Smooth muscle cell (in vitro differentiated cells): ENCODE measurements at regions not wholly inside any gene's neighbourhood (a gene's known extent, or its start where the extent isn't known, plus 50 kb on each side); places are given as distances from the start of the nearest gene placed in this dataset.

Experiments used
- DNase-seq: peaks from one replicate; lab custom pipeline; 2025; ENCODE audit not compliant: unreplicated experiment; lab: John Stamatoyannopoulos, UW
- H2AFZ ChIP-seq: fragments of 200-600 bp; sonication (generic); 2 replicates; pipeline ENCODE4 v1.6.0; 2016; ENCODE audit warnings: antibody characterized with exemption, low read depth, mild to moderate bottlenecking
- H3F3A ChIP-seq: fragments of 200-600 bp; sonication (generic); 2 replicates; pipeline ENCODE4 v1.6.0; 2017; ENCODE audit warnings: antibody characterized with exemption, low read depth
- H3K27ac ChIP-seq: fragments of 200-600 bp; sonication (generic); 2 replicates; pipeline ENCODE4 v1.5.1; 2016; ENCODE audit warnings: low read depth, mild to moderate bottlenecking
- H3K27me3 ChIP-seq: fragments of 200-600 bp; sonication (generic); 2 replicates; pipeline ENCODE4 v1.6.1; 2016; ENCODE audit warnings: low read depth, mild to moderate bottlenecking
- H3K36me3 ChIP-seq: fragments of 200-600 bp; sonication (generic); 2 replicates; pipeline ENCODE4 v1.5.1; 2016; ENCODE audit warnings: low read depth
- H3K4me1 ChIP-seq: fragments of 200-600 bp; sonication (generic); 2 replicates; pipeline ENCODE4 v1.5.1; 2016; ENCODE audit warnings: low read depth
- H3K4me2 ChIP-seq: fragments of 200-600 bp; sonication (generic); 2 replicates; pipeline ENCODE4 v1.6.0; 2016; ENCODE audit warnings: mild to moderate bottlenecking
- H3K4me3 ChIP-seq: fragments of 200-600 bp; sonication (generic); 2 replicates; pipeline ENCODE4 v1.5.1; 2016; ENCODE audit warnings: mild to moderate bottlenecking
- H3K79me2 ChIP-seq: fragments of 200-600 bp; sonication (generic); 2 replicates; pipeline ENCODE4 v1.6.0; 2016; ENCODE audit warnings: low read depth, mild to moderate bottlenecking
- H3K9ac ChIP-seq: fragments of 200-600 bp; sonication (generic); 2 replicates; pipeline ENCODE4 v1.6.0; 2016; ENCODE audit warnings: low read depth
- H3K9me3 ChIP-seq: fragments of 200-600 bp; sonication (generic); replicated peaks from 2 replicates; pipeline ENCODE4 v1.5.1; 2016; ENCODE audit warnings: low read depth
- H4K20me1 ChIP-seq: fragments of 200-600 bp; sonication (generic); 2 replicates; pipeline ENCODE4 v1.6.0; 2016; ENCODE audit warnings: low read depth
- CTCF ChIP-seq: fragments of 200-600 bp; sonication (generic); IDR thresholded peaks from 2 replicates; pipeline ENCODE4 v1.5.1; 2017; ENCODE audit warnings: borderline replicate concordance, mild to moderate bottlenecking, antibody characterized with exemption; ENCODE audit not compliant: insufficient read depth, poor library complexity, severe bottlenecking
- WGBS: methylation state at CpG from one replicate; pipeline ENCODE4 v1.1.7; 2016; ENCODE audit warnings: low lambda C conversion rate; 5-methylcytosine and 5-hydroxymethylcytosine counted together

DNA sequence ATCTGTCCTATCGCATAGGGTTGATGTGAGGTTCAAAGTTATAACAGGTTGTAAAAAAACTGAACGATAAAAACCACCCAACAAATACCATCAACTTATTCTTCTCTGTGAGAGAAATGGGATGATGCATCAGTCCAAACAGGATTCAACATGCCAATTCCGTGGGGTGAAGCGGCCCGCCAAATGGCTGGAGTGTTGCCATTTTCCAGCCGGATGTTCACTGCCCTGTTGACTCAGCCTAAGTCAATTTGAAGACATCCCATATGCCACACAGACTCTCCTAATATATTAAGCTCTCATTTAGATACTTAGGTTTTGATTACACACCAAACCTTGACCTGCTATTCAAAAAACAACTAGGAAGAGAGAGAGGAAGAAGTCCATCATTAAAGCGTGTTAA is 311.1 kb downstream of the VPS13C start:
- WGBS, result 92% methylated on average over 7 of the region's 7 CpGs
- Histone ChIP-seq H3K4me2 (no peak overlapping the region), H3K9ac (no peak overlapping the region), H3K9me3 (no peaks in the 10 kb centered on the region), H3K4me1 (no peaks in the 10 kb centered on the region), H3K4me3 (no peak overlapping the region), H3K79me2 (no peaks in the 10 kb centered on the region), H3K27me3 (peaks cover 3% of the 10 kb centered on the region), H3K27ac (no peak overlapping the region), H3F3A (no peaks in the 10 kb centered on the region), H3K36me3 (no peaks in the 10 kb centered on the region), H2AFZ (no peak overlapping the region), H4K20me1 (no peaks in the 10 kb centered on the region)
- no peak for TF ChIP-seq CTCF
- no peak for DNase-seq

DNA sequence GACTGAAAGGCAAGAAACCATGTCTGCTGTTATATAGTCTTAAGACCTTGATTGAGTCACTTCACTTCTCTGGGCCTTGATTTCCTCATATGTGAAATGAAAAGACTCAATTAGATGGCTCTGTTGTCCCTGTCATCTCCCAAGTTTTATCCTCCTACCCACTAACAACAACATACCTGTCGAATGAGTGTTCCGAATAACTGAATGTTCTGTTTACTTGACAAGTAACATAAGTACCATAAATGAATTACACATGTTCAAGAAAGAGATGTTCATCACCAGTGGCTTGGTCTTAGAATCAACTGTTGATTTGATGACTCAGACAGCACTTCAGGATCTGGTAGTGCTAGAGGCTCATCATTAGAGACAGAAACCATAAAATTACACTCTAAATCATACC is 311.7 kb downstream of the VPS13C start:
- no peak overlapping the region for H2AFZ ChIP-seq
- no peaks in the 10 kb centered on the region for H3F3A ChIP-seq
- H3K27ac ChIP-seq, result no peak overlapping the region
- TF ChIP-seq CTCF, result no peak
- no peaks in the 10 kb centered on the region for H4K20me1 ChIP-seq
- WGBS, result 91% methylated on average over 2 of the region's 2 CpGs
- H3K27me3 ChIP-seq, result peaks cover 3% of the 10 kb centered on the region
- H3K36me3 ChIP-seq, result no peaks in the 10 kb centered on the region
- H3K79me2 ChIP-seq, result no peaks in the 10 kb centered on the region
- no peak for DNase-seq
- no peaks in the 10 kb centered on the region for H3K4me1 ChIP-seq
- no peak overlapping the region for H3K4me3 ChIP-seq
- H3K9ac ChIP-seq, result no peak overlapping the region
- H3K9me3 ChIP-seq, result no peaks in the 10 kb centered on the region
- H3K4me2 ChIP-seq, result no peak overlapping the region

- no peaks in the 10 kb centered on the region for H3F3A ChIP-seq
- TF ChIP-seq CTCF, result no peak
Measured at GRCh38 chr15:61746589-61746988, 313.7 kb downstream of the VPS13C start.

GRCh38 chr15:61743345-61743909 is 316.8 kb downstream of the VPS13C start:
- Histone ChIP-seq H3F3A (no peaks in the 10 kb centered on the region), H3K9me3 (no peaks in the 10 kb centered on the region), H3K4me3 (no peak overlapping the region), H3K9ac (no peak overlapping the region), H3K4me2 (no peak overlapping the region), H3K36me3 (no peaks in the 10 kb centered on the region), H2AFZ (no peak overlapping the region), H3K79me2 (no peaks in the 10 kb centered on the region), H3K27me3 (peaks cover 3% of the 10 kb centered on the region), H4K20me1 (no peaks in the 10 kb centered on the region), H3K4me1 (no peaks in the 10 kb centered on the region), H3K27ac (no peak overlapping the region)
- WGBS, result 87% methylated on average over 3 of the region's 3 CpGs
- no peak for DNase-seq
- no peak for TF ChIP-seq CTCF

More at GRCh38 chr15:61746589-61746988, 313.7 kb downstream of the VPS13C start:
- Histone ChIP-seq H3K27ac (no peak overlapping the region), H3K4me1 (no peaks in the 10 kb centered on the region), H3K79me2 (no peaks in the 10 kb centered on the region), H3K9ac (no peak overlapping the region), H3K9me3 (no peaks in the 10 kb centered on the region), H3K36me3 (no peaks in the 10 kb centered on the region), H3K4me3 (no peak overlapping the region), H4K20me1 (no peaks in the 10 kb centered on the region), H2AFZ (no peak overlapping the region), H3K27me3 (peaks cover 3% of the 10 kb centered on the region), H3K4me2 (no peak overlapping the region)
- 61% methylated on average over 2 of the region's 2 CpGs for WGBS
- no peak for DNase-seq
